BJ (cell line): ENCODE measurements at regions not wholly inside any gene's neighbourhood (a gene's known extent, or its start where the extent isn't known, plus 50 kb on each side); places are given as distances from the start of the nearest gene placed in this dataset.
"Not testable (repeated sequence)": the region's sequence is repeated elsewhere in the genome, so short reads cannot be mapped to it uniquely, and the experiment has no call there.

Experiments used
- CTCF ChIA-PET: fragments of 350-600 bp; formaldehyde crosslinking; extraction: SDS; loops from one replicate; lab custom pipeline; 2021; ENCODE audit warnings: antibody characterized with exemption, inconsistent platforms; lab: Yijun Ruan, JAX
- POLR2A ChIA-PET: fragments of 300-600 bp; sonication (Branson Sonifier 250); formaldehyde crosslinking; extraction: SDS; loops from one replicate; lab custom pipeline; 2021; ENCODE audit warnings: antibody characterized with exemption; lab: Charles Lee
- DNase-seq: peaks from one replicate; pipeline ENCODE4 v3.0.0-alpha.2; 2011; ENCODE audit warnings: low read depth
- H3K27me3 ChIP-seq: 2 replicates; pipeline ENCODE4 v1.6.0; 2011; ENCODE audit warnings: low read length; ENCODE audit not compliant: control insufficient read depth, insufficient read depth
- H3K36me3 ChIP-seq: 2 replicates; pipeline ENCODE4 v1.5.1; 2011; ENCODE audit warnings: low read length; ENCODE audit not compliant: control insufficient read depth, insufficient read depth
- H3K4me3 ChIP-seq: 2 replicates; pipeline ENCODE4 v1.5.1; 2011; ENCODE audit warnings: low read depth, mild to moderate bottlenecking, control low read depth, low read length
- CTCF ChIP-seq: IDR thresholded peaks from 2 replicates; pipeline ENCODE4 v1.5.1; 2011; ENCODE audit warnings: low read depth, mild to moderate bottlenecking, control low read depth, inconsistent platforms, low read length, moderate library complexity; ENCODE audit not compliant: insufficient read depth

- H3K27me3 ChIP-seq = no peaks in the 10 kb centered on the region
- no peak overlapping the region for H3K4me3 ChIP-seq
- TF ChIP-seq CTCF = no peak
- ChIA-PET POLR2A (no interaction called here), CTCF (interaction anchor here (0.6 to 4.2 kb wide), 2 partner anchors 185 to 206 kb away, joined by 3 to 31 read pairs; no protein-coding TSS in a partner anchor)
- H3K36me3 ChIP-seq = no peaks in the 10 kb centered on the region
- no peak for DNase-seq
Measured at GRCh38 chr3:139123377-139124095, 78.8 kb upstream of the PRR23C start.

GRCh38 chr3:139124197-139124596 is 79.5 kb upstream of the PRR23C start:
- Histone ChIP-seq H3K4me3 (no peak overlapping the region), H3K36me3 (no peaks in the 10 kb centered on the region), H3K27me3 (no peaks in the 10 kb centered on the region)
- ChIA-PET CTCF (no interaction called here), POLR2A (no interaction called here)
- no peak for TF ChIP-seq CTCF
- DNase-seq = no peak

GRCh38 chr3:139127101-139127500 is 82.4 kb upstream of the PRR23C start:
- H3K4me3 ChIP-seq = no peak overlapping the region
- peaks cover 2% of the 10 kb centered on the region; the same call in 1 of the 2 replicates for H3K27me3 ChIP-seq
- no peak for TF ChIP-seq CTCF
- ChIA-PET CTCF (no interaction called here), POLR2A (interaction anchor here (0.5 kb wide), 1 partner anchor 302 kb away, joined by 4 read pairs; no protein-coding TSS in a partner anchor)
- H3K36me3 ChIP-seq = no peaks in the 10 kb centered on the region
- DNase-seq = no peak

GRCh38 chr3:139127629-139128028 is 82.9 kb upstream of the PRR23C start:
- H3K4me3 ChIP-seq, H3K27me3 ChIP-seq, DNase-seq, H3K36me3 ChIP-seq, CTCF ChIA-PET: not testable (repeated sequence)
- POLR2A ChIA-PET = interaction anchor here (0.5 kb wide), 1 partner anchor 303 kb away, joined by 4 read pairs; no protein-coding TSS in a partner anchor

- no peak for DNase-seq
- POLR2A ChIA-PET = no interaction called here
- Histone ChIP-seq H3K4me3 (no peak overlapping the region), H3K36me3 (no peaks in the 10 kb centered on the region), H3K27me3 (peaks cover 2% of the 10 kb centered on the region; the same call in 1 of the 2 replicates)
- CTCF ChIA-PET = interaction anchor here (1.1 to 2.5 kb wide), 2 partner anchors 11 to 201 kb away, joined by 3 to 5 read pairs; no protein-coding TSS in a partner anchor
- TF ChIP-seq CTCF = no peak
Measured at GRCh38 chr3:139128803-139129202, 84.1 kb upstream of the PRR23C start.
